Endothelial cell of umbilical vein (primary cell): ENCODE measurements at regions not wholly inside any gene's neighbourhood (a gene's known extent, or its start where the extent isn't known, plus 50 kb on each side); places are given as distances from the start of the nearest gene placed in this dataset.

Experiments
- CTCF ChIP-seq, 2 donors: IDR thresholded peaks; 1 replicate in 1 of 2; 2 replicates in 1 of 2; pipeline ENCODE4 v1.5.1; 2011; ENCODE audit warnings: low read length in 2 of 2, mild to moderate bottlenecking in 2 of 2, moderate library complexity in 2 of 2, control low read depth in 1 of 2, inconsistent platforms in 1 of 2, low read depth in 1 of 2; ENCODE audit not compliant: insufficient read depth in 1 of 2; ENCODE audit errors: extremely low read depth in 1 of 2
- EZH2 ChIP-seq: IDR thresholded peaks from 2 replicates; pipeline ENCODE4 v1.6.1; 2012; ENCODE audit warnings: borderline replicate concordance, low read depth, mild to moderate bottlenecking, moderate library complexity, low read length, inconsistent platforms; ENCODE audit not compliant: severe bottlenecking
- GATA2 ChIP-seq: IDR thresholded peaks from 2 replicates; pipeline ENCODE4 v1.7.0; 2011; ENCODE audit warnings: low read depth, mild to moderate bottlenecking, moderate library complexity, mixed read lengths, low read length; ENCODE audit not compliant: insufficient read length, insufficient read depth
- JUN ChIP-seq: IDR thresholded peaks from 2 replicates; pipeline ENCODE4 v1.6.1; 2011; ENCODE audit warnings: borderline replicate concordance, low read depth; ENCODE audit not compliant: insufficient read length, insufficient read depth
- POLR2A ChIP-seq: IDR thresholded peaks from 2 replicates; pipeline ENCODE4 v1.6.1; 2012; ENCODE audit warnings: low read depth, mild to moderate bottlenecking, control low read depth, low read length
- POLR2AphosphoS5 ChIP-seq: IDR thresholded peaks from 2 replicates; pipeline ENCODE4 v1.6.1; 2012; ENCODE audit warnings: low read depth, mild to moderate bottlenecking, control low read depth, low read length, moderate library complexity; ENCODE audit not compliant: insufficient read depth
- TF ChIP-seq, protein P1 (sequence below): IDR thresholded peaks from 2 replicates; pipeline ENCODE4 v1.6.1; 2011; ENCODE audit not compliant: insufficient read depth, insufficient read length

GRCh38 chr1:82452096-82452495 is 651.4 kb downstream of the ADGRL2 start:
- TF ChIP-seq JUN = no peak
- TF ChIP-seq CTCF (IDR thresholded peaks at IDR 0.05; ENCODE audit: extremely low read depth in 1 of 2, insufficient read depth in 1 of 2, low read depth in 1 of 2, low read length in 2 of 2) = no peak
- TF ChIP-seq EZH2 = no peak
- no peak for TF ChIP-seq POLR2A
- TF ChIP-seq GATA2 = no peak
- no peak for TF ChIP-seq POLR2AphosphoS5
- TF ChIP-seq, protein P1, sequence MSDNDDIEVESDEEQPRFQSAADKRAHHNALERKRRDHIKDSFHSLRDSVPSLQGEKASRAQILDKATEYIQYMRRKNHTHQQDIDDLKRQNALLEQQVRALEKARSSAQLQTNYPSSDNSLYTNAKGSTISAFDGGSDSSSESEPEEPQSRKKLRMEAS = no peak
